ENCODE measurements at regions not wholly inside any gene's neighbourhood (a gene's known extent, or its start where the extent isn't known, plus 50 kb on each side); places are given as distances from the start of the nearest gene placed in this dataset.
"Not testable (repeated sequence)": the region's sequence is repeated elsewhere in the genome, so short reads cannot be mapped to it uniquely, and the experiment has no call there.

DNA sequence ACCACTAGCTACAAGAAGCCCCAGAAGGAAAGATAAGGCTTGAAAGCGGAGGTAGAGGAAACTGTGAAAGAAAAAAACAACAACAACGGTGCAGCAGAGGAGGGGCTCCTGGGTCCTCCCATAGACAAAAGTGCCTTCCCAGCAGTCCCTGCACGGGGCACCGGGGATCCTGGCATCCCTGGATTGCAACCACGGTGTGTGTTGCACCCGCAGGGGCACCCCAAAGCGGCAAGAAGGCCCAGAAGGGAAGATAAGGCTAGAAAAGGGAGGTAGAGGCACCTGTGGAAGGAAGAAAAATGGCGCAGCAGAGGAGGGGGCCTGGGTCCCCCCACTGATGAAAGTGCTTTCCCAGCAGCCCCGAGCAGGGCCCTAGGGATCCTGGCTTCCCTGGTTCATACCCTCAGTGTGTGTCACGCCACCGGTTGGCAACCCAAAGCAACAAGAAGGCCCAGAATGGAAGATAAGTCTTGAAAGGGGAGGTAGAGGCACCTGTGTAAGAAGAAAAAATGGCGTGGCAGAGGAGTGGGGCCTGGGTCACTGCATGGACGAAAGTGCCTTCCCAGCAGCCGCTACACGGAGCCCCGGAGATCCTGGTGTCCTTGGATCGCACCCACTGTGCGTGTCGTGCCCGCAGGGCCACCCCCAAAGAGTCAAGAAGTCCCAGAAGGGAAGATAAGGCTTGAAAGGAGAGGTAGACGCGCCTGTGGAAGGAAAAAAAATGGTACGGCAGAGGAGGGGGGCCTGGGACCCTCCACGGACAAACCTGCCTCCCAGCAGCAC lies 281.0 kb downstream of the ALG10 start:
- DNase-seq (ENCODE audit: low read depth in 2 of 2), result no peak

DNA sequence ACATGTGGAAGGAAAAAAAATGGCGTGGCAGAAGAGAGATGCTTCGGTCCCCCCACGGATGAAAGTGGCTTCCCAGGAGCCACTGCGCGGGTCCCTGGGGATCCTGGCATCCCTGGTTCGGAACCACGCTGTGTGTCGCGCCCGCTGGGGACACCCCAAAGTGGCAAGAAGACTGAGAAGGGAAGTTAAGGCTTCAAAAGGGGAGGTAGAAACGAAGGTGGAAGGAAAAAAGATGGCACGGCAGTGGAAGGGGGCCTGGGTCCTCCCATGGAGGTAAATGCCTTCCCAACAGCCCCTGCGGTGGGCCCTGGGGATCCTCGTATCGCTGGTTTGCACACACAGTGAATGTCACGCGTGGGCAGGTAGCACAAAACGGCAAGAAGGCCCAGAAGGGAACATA lies 281.7 kb downstream of the ALG10 start:
- no peak for DNase-seq (ENCODE audit: low read depth in 2 of 2)

DNA sequence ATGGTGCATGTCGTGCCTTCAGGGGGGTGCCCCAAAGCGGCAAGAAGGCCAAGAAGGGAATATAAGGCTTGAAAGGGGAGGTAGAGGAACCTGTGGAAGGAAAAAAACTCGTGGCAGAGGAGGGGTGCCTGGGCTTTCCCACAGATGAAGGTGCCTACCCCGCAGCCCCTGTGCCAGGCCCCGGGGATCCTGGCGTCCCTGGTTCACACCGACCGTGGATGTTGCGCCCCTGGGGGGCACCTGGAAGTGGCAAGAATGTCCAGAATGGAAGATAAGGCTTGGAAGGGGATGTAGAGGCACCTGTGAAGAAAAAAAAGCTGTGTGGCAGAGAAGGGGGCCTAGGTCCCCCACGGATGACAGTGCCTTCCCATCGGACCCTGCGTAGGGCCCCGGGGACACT lies 282.2 kb downstream of the ALG10 start:
- DNase-seq (ENCODE audit: low read depth in 2 of 2), result no peak

DNA sequence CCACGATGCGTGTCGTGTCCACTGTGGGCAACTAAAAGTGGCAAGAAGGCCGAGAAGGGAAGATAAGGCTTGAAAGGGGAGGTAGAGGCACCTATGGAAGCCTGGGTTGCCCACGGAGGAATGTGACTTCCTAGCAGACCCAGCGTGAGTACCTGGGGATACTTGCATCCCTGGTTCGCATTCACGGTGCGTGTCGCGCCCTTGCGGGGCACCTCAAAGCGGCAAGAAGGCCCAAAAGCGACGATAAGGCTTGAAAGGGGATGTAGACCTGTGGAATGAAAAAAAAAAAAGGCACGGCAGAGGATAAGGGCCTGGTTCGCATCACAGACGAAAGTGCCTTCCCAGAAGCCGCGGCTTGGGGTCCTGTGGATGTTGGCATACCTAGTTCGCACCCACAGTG lies 282.9 kb downstream of the ALG10 start:
- DNase-seq (ENCODE audit: low read depth in 2 of 2), result no peak

DNA sequence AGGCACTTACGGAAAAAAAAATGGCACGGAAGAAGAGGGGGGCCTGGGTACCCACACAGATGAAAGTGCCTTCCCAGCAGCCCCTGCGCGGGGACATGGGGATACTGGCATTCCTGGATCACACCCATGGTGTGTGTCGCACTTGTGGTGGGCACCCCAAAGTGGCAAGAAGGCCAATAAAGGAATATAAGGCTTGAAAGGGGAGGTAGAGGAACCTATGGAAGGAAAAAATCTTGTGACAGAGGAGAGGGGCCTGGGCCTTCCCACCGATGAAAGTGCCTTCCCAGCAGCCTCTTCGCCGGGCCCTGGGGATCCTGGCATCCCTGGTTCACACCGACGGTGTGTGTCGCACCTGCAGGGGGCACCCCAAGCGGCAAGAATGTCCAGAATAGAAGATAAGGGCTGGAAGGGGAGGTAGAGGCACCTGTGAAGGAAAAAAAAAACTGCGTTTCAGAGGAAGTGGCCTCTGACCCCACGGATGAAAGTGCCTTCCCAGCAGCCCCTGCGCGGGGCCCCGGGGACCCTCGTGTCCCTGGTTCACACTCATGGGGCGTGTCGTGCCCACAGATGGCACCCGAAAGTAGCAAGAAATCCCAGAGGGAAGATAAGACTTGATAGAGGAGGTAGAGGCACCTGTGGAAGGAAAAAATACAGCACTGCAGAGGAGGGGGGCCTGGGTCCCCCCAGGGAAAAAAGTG lies 284.0 kb downstream of the ALG10 start:
- DNase-seq (ENCODE audit: low read depth in 2 of 2), result no peak

DNA sequence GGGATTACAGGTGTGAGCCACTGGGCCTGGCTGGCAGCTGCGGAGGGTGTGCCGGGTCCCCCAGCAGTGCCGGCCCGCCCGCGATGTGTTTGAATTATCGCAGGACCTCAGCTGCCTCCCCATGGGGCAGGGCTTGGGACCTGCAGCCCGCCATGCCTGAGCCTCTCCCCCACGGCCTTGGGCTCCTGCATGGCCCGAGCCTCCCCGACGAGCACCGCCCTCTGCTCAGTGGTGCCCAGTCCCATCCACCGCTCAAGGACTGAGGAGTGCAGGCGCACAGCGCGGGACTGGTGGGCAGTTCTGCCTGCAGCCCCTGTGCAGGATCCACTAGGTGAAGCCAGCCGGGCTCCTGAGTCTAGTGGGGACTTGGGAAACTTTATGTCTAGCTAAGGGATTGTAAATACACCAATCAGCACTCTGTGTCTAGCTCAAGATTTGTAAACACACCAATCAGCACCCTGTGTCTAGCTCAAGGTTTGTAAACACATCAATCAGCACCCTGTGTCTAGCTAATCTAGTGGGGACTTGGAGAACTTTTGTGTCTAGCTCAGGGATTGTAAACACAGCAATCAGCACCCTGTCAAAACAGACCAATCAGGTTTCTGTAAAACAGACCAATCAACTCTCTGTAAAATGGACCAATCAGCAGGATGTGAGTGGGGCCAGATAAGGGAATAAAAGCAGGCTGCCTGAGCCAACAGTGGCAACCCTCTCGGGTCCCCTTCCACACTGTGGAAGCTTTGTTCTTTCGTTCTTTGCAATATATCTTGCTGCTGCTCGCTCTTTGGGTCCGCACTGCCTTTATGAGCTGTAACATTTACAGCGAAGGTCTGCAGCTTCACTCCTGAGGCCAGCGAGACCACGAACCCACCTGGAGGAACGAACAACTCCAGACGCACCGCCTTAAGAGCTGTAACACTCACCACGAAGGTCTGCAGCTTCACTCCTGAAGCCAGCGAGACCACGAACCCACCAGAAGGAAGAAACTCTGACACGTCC lies 287.8 kb downstream of the ALG10 start:
- DNase-seq (ENCODE audit: low read depth in 2 of 2), result not testable (repeated sequence)

DNA sequence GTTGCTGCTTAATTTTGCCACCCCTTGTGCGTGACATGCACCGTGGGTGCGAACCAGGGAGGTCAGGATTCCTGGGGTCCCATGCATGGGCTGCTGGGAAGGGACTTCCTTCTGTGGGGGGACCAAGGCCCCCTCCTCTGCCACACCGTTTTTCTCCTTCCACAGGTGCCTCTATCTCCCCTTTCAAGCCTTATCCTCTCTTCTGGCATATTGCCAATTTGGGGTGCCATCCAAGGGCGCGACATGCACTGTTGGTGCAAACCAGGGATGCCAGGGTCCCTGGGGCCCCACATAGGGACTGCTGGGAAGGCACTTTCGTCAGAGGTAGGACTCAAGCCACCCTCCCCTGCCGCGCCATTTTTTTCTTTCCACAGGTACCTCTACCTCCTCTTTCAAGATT lies 289.0 kb downstream of the ALG10 start:
- no peak for DNase-seq (ENCODE audit: low read depth in 2 of 2)

DNA sequence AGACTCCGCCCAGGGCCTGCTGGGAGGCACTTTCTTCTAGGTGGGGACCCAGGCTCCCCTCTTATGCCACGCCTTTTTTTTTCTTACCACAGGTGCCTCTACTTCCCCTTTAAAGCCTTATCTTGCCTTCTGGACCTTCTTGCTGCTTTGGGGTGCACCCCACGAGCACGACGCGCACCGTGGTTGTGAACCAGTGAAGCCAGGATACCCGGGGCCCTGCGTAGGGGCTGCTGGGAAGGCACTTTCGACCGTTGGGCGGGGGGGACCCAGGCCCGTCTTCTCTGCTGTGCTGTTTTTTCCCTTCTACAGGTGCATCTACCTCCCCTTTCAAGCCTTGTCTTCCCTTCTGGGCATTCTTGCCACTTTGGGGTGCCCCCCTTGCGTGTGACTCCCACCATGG lies 305.4 kb downstream of the ALG10 start:
- no peak for DNase-seq (ENCODE audit: low read depth in 2 of 2)

DNA sequence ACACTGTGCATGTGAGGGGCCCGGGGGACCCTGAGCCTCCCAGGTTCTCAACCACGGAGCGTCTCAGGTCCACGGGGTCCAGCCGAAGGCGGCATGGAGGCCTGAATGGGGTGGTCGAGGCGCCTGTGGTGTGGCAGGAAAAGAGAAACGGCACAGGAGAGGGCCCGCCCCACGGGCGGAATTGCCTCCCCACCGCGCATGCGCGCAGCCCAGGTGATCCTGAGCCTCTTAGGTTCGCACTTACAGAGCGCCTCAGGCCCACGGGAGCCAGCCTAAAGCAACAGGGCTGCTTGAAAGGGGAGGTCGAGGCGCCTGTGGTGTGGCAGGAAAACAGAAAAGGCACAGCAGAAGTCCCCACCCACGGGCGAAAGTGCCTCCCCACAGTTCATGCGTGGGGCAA lies 311.0 kb downstream of the ALG10 start:
- no peak for DNase-seq (ENCODE audit: low read depth in 2 of 2)

DNA sequence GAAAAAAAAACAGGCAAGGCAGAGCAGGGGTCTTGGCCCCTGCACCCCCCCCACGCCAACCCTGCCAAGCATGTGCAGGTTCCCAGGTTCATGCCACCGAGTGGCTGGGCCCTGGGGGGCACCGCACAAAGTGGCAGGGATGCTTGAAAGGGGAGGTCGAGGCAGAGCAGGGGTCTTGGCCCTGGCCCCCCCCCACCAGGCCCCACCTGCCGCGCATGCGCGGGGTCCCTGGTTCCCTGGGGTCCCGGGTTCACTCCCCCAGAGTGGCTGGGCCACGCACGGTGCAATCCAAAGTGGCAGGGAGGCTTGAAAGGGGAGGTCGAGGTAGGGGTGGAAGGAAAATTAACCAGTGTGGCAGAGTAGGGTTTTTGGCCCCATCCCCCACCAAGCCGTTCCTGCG lies 312.2 kb downstream of the ALG10 start:
- no peak for DNase-seq (ENCODE audit: low read depth in 2 of 2)

DNA sequence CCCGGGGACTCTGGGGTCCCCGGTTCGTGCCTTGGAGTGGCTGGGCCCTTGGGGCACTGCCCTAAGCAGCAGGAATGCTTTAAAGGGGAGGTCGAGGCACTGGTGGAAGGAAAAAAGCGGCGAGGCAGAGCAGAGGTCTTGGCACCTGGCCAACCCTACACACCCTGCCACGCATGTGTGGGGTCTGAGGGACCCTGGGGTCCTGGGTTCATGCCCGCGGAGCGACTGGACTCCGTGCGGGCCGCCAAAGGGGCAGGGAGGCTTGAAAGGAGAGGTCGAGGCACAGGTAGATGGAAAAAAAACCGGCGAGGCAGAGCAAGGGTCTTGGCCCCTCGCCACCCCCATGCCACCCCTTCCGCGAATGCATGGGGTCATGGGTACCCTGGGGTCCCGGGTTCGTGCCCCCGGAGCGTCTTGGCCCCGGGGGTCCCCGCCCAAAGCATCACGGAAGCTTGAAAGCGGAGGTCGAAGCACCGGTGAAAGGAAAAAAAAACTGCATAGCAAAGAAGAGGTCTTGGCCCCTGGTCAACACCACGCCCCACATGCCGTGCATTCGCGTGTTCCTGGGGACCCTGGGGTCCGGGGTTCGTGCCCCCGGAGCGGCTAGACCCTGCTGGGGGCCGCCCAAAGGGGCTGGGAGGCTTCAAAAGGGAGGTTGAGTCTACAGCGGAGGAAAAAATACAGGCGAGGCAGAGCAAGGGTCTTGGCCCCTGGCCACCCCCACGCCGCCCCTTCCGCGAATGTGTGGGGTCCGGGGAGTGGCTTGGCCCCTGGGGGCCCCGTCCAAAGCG lies 312.9 kb downstream of the ALG10 start:
- DNase-seq (ENCODE audit: low read depth in 2 of 2), result no peak

DNA sequence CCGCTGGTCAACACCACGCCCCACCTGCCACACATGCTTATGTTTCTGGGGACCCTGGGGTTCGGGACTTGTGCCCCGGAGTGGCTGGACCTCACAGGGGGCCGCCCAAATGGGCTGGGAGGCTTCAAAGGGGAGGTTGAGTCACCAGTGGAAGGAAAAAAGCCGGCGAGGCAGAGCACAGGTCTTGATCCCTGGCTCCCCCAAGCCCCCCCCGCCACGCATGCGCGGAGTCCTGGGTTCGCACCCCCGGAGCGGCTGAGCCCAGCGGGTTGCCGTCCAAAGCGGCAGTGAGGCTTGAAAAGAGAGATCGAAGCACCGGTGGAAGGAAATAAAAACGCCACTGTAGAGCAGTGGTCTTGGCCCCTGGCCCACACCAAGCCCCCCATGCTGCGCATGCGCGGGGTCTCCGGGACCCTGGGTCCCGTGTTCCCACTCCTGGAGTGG lies 313.5 kb downstream of the ALG10 start:
- DNase-seq (ENCODE audit: low read depth in 2 of 2), result no peak

DNA sequence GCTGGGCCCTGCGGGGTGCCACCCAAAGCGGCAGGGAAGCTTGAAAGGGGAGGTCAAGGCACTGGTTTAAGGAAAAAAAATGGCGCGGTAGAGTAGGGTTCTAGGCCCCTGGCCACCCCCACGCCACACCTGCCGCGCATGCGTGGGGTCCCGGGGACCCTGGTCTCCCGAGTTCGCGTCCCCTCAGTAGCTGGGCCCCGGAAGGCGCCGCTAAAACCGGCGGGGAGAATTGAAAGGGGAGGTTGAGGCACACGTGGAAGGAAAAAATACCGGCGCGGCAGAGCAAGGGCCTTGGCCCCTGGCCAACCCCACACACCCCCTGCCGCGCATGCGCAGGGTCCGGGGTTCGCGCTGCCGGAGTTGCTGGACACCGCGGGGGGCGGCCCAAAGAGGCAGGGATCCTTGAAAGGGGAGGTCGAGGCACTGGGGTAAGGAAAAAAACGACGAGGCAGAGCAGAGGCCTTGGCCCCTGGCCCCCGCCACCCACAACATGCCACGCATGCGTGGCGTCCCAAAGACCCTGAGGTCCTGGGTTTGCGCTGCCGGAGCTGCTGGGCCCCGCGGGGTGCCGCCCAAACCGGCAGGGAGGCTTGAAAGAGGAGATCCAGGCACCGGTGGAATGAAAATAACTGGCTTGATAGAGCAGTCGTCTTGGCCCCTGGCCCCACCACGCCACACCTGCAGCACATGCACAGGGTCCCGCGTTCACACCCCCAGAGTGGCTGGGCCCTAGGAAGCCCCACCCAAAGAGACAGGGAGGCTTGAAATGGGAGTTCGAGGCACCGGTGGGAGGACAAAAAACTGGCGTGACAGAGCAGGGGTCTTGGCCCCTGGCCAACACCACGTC lies 314.5 kb downstream of the ALG10 start:
- no peak for DNase-seq (ENCODE audit: low read depth in 2 of 2)

DNA sequence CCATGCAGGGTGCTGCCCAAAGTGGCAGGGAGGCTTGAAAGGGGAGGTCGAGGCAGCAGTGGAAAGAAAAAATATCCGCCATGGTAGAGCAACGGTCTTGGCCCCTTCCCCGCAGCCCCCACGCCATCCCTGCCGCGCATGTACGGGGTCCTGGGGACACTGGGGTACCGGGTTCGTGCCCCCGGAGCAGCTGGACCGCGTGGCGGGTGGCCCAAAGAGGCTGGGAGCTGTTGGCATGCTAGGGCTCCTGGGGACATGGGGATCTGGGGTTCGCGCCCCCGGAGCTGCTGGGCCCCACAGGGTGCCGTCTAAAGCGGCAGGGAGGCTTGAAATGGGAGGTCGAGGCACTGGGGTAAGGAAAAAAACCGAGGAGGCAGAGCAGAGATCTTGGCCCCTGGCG lies 316.5 kb downstream of the ALG10 start:
- no peak for DNase-seq (ENCODE audit: low read depth in 2 of 2)

DNA sequence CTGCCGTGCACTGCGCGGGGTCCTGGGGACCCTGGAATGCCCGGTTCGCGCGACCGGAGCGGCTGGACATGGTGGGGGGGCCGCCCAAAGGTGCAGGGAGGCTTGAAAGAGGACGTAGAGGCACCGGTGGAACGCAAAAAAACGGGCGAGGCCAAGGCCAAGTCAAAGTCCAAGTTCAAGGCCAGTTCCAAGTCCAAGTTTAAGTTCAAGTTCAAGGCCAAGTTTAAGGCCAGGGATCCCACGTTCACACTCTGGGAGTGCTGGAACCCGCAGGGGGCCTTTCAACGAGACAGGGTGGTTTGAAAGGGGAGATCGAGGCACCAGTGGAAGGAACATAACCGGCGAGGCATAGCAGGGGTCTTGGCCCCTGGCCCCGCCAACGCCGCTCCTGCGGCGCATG lies 317.6 kb downstream of the ALG10 start:
- DNase-seq (ENCODE audit: low read depth in 2 of 2), result no peak

DNA sequence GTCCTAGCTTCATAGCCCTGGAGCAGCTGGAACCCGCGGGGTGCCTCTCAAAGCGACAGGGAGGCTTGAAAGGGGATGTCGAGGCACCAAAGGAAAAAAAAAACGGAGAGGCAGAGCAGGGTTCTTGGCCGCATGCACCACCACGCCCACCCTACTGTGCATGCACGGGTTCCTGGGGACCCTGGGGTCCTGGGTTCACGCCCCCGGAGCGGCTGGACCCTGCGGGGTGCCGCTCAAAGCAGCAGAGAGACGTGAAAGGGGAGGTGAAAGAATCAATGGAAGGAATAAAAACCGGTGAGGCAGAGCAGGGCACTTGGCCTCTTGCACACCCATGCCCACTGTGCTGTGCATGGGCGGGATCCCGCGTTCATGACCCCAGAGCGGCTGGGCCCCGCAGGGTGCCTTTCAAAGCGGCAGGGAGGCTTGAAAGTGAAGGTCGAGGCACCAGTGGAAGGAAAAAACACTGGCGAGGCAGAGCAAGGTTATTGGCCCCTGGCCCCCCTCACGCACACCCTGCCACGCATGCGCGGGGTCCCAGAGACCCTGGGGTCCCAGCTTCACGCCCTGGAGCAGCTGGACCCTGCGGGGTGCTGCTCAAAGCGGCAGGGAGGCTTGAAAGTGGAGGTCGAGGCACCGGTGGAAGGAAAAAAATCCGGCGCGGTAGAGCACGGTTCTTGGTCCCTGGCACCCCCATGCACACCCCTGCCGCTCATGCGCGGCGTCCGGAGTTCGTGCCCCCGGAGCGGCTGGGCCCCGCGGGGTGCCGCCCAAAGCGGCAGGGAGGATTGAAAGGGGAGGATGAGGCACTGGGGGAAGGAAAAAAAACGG lies 318.5 kb downstream of the ALG10 start:
- no peak for DNase-seq (ENCODE audit: low read depth in 2 of 2)

DNA sequence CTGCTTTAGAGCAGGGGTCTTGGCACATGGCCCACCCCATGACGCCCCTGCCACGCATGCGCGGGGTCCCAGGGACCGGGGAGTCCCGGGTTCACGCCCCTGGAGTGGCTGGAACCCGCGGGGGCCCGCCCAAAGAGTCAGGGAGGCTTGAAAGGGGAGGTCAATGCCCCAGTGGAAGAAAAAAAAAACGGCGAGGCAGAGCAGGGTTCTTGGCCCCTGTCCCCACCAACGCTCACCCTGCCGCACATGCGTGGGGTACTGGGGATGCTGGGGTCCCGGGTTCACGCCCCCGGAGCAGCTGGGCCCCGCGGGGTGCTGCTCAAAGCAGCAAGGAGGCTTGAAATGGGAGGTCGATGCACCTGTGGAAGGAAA lies 319.1 kb downstream of the ALG10 start:
- no peak for DNase-seq (ENCODE audit: low read depth in 2 of 2)

DNA sequence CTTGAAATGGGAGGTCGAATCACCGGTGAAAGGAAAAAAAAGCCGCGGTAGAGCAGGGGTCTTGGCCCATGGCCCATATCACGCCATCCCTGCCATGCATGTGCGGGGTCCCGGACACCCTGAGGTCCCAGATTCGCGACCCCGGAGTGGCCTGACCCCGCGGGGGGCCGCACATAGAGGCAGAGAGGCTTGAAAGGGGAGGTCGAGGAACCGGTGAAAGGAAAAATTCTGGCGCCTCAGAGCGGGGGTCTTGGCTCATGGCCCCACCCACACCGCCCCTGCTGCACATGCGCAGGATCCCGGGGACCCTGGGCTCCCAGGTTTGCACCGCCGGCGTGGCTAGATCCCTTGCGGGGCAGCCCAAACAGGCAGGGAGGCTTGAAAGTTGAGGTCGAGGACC lies 319.8 kb downstream of the ALG10 start:
- no peak for DNase-seq (ENCODE audit: low read depth in 2 of 2)

DNA sequence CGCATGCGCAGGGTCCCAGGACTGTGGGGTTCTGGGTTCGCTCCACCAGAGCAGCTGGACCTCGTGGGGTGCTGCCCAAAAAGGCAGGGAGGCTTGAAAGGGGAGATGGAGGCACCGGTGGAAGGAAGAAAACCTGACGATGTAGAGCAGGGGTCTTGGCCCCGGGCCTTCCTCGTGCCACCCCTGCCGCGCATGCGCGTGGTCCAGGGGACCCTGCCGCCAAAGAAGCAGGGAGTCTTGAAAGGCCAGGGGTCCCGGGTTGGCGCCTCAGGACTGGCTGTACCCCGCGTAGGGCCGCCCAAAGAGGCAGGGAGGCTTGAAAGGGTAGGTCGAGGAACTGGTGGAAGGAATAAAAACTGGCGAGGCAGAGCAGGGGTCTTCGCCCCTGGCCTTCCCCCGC lies 321.0 kb downstream of the ALG10 start:
- DNase-seq (ENCODE audit: low read depth in 2 of 2), result no peak

DNA sequence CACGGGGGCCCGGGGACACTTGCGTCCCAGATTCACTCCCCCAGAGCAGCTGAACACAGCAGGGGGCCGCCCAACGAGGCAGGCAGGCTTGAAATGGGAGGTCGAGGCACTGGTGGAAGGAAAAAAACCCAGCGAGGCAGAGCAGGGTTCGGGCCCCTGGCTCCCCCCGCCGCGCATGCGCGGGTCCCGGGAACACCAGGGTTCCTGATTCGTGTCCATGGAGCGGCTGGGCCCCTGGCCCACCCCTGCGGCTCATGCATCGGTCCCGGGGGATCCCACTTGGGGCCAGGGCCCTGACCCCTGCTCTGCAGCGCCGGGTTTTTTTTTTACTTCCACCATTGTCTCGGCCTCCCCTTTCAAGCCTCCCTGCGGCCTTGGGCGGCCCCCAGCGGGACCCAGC lies 321.5 kb downstream of the ALG10 start:
- no peak for DNase-seq (ENCODE audit: low read depth in 2 of 2)

Measured in stimulated activated CD8-positive, alpha-beta memory T cell treated with anti-CD3 and anti-CD28 coated beads, Interleukin-7, amount 100 ng/mL, for 1 hour (primary cell).